ENCODE measurements at regions not wholly inside any gene's neighbourhood (a gene's known extent, or its start where the extent isn't known, plus 50 kb on each side); places are given as distances from the start of the nearest gene placed in this dataset.

DNA sequence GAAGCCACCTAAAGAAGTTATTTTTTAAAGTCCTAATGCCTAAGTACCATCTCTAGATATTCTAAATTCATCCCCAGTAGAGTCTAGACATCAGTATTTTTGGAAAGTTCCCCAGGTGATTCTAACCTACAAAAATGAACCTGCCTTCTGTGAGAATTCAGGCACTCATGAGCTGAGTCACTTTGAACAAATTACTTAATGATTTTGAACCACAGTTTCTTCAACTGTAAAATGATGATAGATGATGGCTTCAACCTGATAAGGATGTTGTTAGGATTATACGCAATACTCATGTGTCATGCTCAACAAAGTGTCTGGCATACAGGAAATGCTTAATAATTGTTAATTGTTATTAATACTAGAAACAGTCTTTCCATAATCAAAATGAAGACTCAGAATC is 82.8 kb upstream of the OR5AK2 start:
- Histone ChIP-seq H3K27ac (peak overlapping the region; percentile 98), H3K27me3 (ENCODE audit: insufficient read depth, low read depth) (no peaks in the 10 kb centered on the region), H3F3A (ENCODE audit: insufficient read depth, low read depth) (peaks cover 28% of the 10 kb centered on the region), H3K4me2 (peak overlapping the region; percentile 65), H3K9me3 (ENCODE audit: insufficient read depth, low read depth) (no peaks in the 10 kb centered on the region), H3K9me2 (ENCODE audit: insufficient read depth) (no peaks in the 10 kb centered on the region), H2AFZ (no peak overlapping the region), H3K79me2 (ENCODE audit: low read depth) (no peaks in the 10 kb centered on the region), H3K4me1 (replicated peaks; ENCODE audit: insufficient read depth) (peaks cover 37% of the 10 kb centered on the region), H4K20me1 (ENCODE audit: insufficient read depth) (no peaks in the 10 kb centered on the region), H3K4me3 (no peak overlapping the region; the same call in 1 of the 2 replicates), H3K36me3 (ENCODE audit: low read depth) (no peaks in the 10 kb centered on the region)
- POLR2A ChIA-PET (ENCODE audit: unreplicated experiment), result interaction anchor here (0.6 kb wide), 1 partner anchor 801 kb away, joined by 6 read pairs; no protein-coding TSS in a partner anchor
- BruUV-seq (replicated peaks), result no TSS peak
- TF ChIP-seq, protein P1, sequence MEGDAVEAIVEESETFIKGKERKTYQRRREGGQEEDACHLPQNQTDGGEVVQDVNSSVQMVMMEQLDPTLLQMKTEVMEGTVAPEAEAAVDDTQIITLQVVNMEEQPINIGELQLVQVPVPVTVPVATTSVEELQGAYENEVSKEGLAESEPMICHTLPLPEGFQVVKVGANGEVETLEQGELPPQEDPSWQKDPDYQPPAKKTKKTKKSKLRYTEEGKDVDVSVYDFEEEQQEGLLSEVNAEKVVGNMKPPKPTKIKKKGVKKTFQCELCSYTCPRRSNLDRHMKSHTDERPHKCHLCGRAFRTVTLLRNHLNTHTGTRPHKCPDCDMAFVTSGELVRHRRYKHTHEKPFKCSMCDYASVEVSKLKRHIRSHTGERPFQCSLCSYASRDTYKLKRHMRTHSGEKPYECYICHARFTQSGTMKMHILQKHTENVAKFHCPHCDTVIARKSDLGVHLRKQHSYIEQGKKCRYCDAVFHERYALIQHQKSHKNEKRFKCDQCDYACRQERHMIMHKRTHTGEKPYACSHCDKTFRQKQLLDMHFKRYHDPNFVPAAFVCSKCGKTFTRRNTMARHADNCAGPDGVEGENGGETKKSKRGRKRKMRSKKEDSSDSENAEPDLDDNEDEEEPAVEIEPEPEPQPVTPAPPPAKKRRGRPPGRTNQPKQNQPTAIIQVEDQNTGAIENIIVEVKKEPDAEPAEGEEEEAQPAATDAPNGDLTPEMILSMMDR (conservative IDR thresholded peaks at IDR 0.05), result no peak
- TF ChIP-seq EZH2 (IDR thresholded peaks at IDR 0.05; ENCODE audit: low read depth), result no peak
- CTCF ChIA-PET, result no interaction called here
- DNase-seq, result peak in 1 of 2 experiments; percentile 89
- intact Hi-C loops (cut with micrococcal nuclease; ENCODE audit: unreplicated experiment), result loop anchor here (2.0 to 10.0 kb wide), 2 partner anchors 27 to 389 kb away; no protein-coding TSS in a partner anchor

DNA sequence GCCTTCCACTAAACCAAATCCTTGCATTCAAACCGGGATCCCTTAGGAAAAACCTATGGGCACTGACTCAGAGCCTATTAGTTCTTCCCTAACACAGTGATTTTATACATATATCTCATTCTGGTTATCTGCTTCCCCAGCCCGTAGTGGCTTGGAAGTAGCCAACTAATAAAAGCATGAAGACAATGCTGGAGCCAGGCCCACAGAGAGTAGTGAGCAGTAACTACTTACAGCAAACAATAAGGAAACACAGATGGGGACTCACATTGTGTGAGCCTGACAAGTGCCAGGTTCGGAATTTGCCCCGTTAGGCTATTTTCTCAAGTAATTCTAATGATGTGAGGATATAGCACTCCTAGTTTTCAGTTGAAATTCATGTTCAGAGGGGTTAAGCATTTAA is 83.3 kb upstream of the OR5AK2 start:
- Histone ChIP-seq H3K4me1 (replicated peaks; ENCODE audit: insufficient read depth) (peaks cover 37% of the 10 kb centered on the region), H3K9me2 (ENCODE audit: insufficient read depth) (no peaks in the 10 kb centered on the region), H3K4me2 (peak overlapping the region; percentile 65), H3K36me3 (ENCODE audit: low read depth) (no peaks in the 10 kb centered on the region), H3K4me3 (no peak overlapping the region), H4K20me1 (ENCODE audit: insufficient read depth) (no peaks in the 10 kb centered on the region), H3K79me2 (ENCODE audit: low read depth) (no peaks in the 10 kb centered on the region), H3K27ac (peak overlapping the region; percentile 98), H2AFZ (no peak overlapping the region), H3K27me3 (ENCODE audit: insufficient read depth, low read depth) (no peaks in the 10 kb centered on the region), H3F3A (ENCODE audit: insufficient read depth, low read depth) (peaks cover 28% of the 10 kb centered on the region), H3K9me3 (ENCODE audit: insufficient read depth, low read depth) (no peaks in the 10 kb centered on the region)
- TF ChIP-seq, protein P1 (conservative IDR thresholded peaks at IDR 0.05), result no peak
- no peak for TF ChIP-seq EZH2 (IDR thresholded peaks at IDR 0.05; ENCODE audit: low read depth)
- BruUV-seq (replicated peaks), result no TSS peak
- ChIA-PET POLR2A (ENCODE audit: unreplicated experiment) (no interaction called here), CTCF (no interaction called here)
- DNase-seq, result no peak
- intact Hi-C loops (cut with micrococcal nuclease; ENCODE audit: unreplicated experiment), result loop anchor here (10.0 kb wide), 1 partner anchor 389 kb away; no protein-coding TSS in a partner anchor

DNA sequence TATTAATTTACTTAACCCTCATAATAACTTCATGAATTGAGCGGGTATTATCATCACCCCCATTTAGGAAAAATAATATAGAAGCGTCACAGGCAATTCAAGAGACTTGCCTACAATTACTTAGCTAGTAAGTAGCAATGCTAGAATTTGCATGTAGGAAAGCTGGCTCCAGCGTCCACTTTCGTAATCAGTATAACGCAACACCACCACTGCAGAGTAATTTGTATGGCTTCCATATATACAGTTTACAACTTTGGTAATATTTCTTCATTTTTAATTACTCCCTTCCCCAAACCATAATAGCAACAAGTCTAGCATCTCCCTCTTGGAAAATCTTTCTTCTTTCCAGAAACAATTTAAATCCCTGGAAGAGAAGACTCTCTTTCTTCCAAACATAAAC is 89.9 kb upstream of the OR5AK2 start:
- H2AFZ ChIP-seq, result no peak overlapping the region
- no peak overlapping the region for H3K4me3 ChIP-seq
- H3K79me2 ChIP-seq (ENCODE audit: low read depth), result no peaks in the 10 kb centered on the region
- no peaks in the 10 kb centered on the region for H4K20me1 ChIP-seq (ENCODE audit: insufficient read depth)
- no peaks in the 10 kb centered on the region for H3K36me3 ChIP-seq (ENCODE audit: low read depth)
- H3K9me2 ChIP-seq (ENCODE audit: insufficient read depth), result peaks cover 5% of the 10 kb centered on the region; the same call in 1 of the 2 replicates
- no peak for DNase-seq
- intact Hi-C loops (cut with micrococcal nuclease; ENCODE audit: unreplicated experiment), result no loop called here
- POLR2A ChIA-PET (ENCODE audit: unreplicated experiment), result no interaction called here
- H3K4me2 ChIP-seq, result no peak overlapping the region
- CTCF ChIA-PET, result no interaction called here
- no peaks in the 10 kb centered on the region for H3K4me1 ChIP-seq (replicated peaks; ENCODE audit: insufficient read depth)
- no peak overlapping the region for H3K27ac ChIP-seq
- no TSS peak for BruUV-seq (replicated peaks)
- no peaks in the 10 kb centered on the region for H3K27me3 ChIP-seq (ENCODE audit: insufficient read depth, low read depth)
- TF ChIP-seq, protein P1 (conservative IDR thresholded peaks at IDR 0.05), result no peak
- no peak for TF ChIP-seq EZH2 (IDR thresholded peaks at IDR 0.05; ENCODE audit: low read depth)
- H3F3A ChIP-seq (ENCODE audit: insufficient read depth, low read depth), result no peaks in the 10 kb centered on the region
- H3K9me3 ChIP-seq (ENCODE audit: insufficient read depth, low read depth), result no peaks in the 10 kb centered on the region
